ENCODE measurements at regions not wholly inside any gene's neighbourhood (a gene's known extent, or its start where the extent isn't known, plus 50 kb on each side); places are given as distances from the start of the nearest gene placed in this dataset.

DNA sequence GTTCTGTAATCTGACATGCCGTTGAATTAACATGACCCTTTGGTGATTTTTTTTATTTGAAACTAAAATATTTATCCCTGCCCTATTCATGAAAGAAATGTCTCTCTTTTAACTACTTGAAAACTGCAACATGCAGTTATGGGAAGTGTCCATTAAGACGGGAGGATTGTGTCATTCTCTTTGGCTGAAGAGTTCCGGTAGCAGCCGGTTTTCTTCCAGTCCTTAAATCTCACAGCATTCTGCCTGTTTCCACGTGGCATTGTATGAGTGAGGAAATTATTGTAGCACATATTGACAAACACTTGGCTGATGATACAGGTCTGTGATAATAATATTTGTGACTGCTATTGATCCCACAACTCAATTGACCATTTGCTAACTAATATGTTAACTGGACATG, 509.6 kb upstream of the POU3F3 start:
- intact Hi-C loops (cut with micrococcal nuclease) = no loop called here
- Mint-ChIP-seq H3K4me3 (ENCODE audit: unreplicated experiment) (no peak overlapping the region), H3K27me3 (ENCODE audit: insufficient read depth, unreplicated experiment) (peaks cover 92% of the 10 kb centered on the region), H3K27ac (ENCODE audit: low read depth, unreplicated experiment) (no peak overlapping the region), H3K36me3 (ENCODE audit: insufficient read depth, unreplicated experiment) (no peaks in the 10 kb centered on the region), H3K9me3 (ENCODE audit: unreplicated experiment) (no peaks in the 10 kb centered on the region), H3K4me1 (ENCODE audit: insufficient read depth, unreplicated experiment) (no peaks in the 10 kb centered on the region)
- TF ChIP-seq, protein P1, sequence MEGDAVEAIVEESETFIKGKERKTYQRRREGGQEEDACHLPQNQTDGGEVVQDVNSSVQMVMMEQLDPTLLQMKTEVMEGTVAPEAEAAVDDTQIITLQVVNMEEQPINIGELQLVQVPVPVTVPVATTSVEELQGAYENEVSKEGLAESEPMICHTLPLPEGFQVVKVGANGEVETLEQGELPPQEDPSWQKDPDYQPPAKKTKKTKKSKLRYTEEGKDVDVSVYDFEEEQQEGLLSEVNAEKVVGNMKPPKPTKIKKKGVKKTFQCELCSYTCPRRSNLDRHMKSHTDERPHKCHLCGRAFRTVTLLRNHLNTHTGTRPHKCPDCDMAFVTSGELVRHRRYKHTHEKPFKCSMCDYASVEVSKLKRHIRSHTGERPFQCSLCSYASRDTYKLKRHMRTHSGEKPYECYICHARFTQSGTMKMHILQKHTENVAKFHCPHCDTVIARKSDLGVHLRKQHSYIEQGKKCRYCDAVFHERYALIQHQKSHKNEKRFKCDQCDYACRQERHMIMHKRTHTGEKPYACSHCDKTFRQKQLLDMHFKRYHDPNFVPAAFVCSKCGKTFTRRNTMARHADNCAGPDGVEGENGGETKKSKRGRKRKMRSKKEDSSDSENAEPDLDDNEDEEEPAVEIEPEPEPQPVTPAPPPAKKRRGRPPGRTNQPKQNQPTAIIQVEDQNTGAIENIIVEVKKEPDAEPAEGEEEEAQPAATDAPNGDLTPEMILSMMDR (IDR thresholded peaks at IDR 0.05; ENCODE audit: unreplicated experiment) = no peak
- POLR2A ChIA-PET = no interaction called here
- CTCF ChIA-PET = interaction anchor here (0.7 kb wide), 1 partner anchor 50 kb away, joined by 3 read pairs; no protein-coding TSS in a partner anchor
- no peak for DNase-seq (ENCODE audit: unreplicated experiment)
- BruUV-seq (replicated peaks) = no TSS peak

DNA sequence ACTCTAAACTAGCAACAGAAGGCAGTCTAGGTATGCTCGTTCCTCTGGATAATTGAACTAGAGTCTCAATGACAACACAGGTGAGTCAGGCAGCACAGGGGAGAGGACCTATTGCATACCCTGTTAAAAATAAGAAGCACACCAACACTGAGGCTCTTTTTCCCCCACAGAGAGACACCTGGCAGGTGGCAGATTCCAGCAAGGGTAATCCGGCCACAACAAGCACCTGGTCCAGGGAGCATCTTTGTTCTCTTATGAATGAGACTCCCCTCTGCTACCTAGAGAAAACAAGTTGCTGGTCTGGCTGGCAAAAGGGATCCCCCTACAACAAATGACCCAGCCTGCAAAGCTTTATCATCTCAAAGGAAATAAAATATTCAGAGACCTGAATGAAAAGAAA, 508.9 kb upstream of the POU3F3 start:
- intact Hi-C loops (cut with micrococcal nuclease) = no loop called here
- CTCF ChIA-PET = interaction anchor here (0.7 kb wide), 1 partner anchor 529 kb away, joined by 3 read pairs; no protein-coding TSS in a partner anchor
- TF ChIP-seq, protein P1 (IDR thresholded peaks at IDR 0.05; ENCODE audit: unreplicated experiment) = no peak
- POLR2A ChIA-PET = no interaction called here
- Mint-ChIP-seq H3K36me3 (ENCODE audit: insufficient read depth, unreplicated experiment) (no peaks in the 10 kb centered on the region), H3K27ac (ENCODE audit: low read depth, unreplicated experiment) (no peak overlapping the region), H3K4me1 (ENCODE audit: insufficient read depth, unreplicated experiment) (no peaks in the 10 kb centered on the region), H3K4me3 (ENCODE audit: unreplicated experiment) (no peak overlapping the region), H3K9me3 (ENCODE audit: unreplicated experiment) (no peaks in the 10 kb centered on the region), H3K27me3 (ENCODE audit: insufficient read depth, unreplicated experiment) (peaks cover 92% of the 10 kb centered on the region)
- no TSS peak for BruUV-seq (replicated peaks)
- no peak for DNase-seq (ENCODE audit: unreplicated experiment)

DNA sequence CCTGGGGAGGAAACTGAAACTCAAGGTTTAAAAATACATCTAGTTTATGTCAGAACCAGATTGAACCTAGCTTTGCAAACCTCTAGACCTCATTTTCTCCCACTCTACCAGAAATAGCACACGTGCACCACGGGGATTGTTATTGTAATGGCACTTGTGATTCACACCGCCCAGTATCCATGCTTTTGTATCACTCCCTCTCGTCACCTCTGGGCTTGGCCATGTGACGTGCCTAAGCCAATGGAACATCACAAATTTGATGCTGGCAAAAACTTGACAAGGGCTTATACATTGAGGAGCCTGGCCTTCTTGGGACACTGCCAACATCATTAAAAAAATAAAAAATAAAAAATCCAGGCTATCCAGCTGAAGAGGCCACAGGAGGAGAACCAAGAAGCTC, 495.8 kb upstream of the POU3F3 start:
- CTCF ChIA-PET = no interaction called here
- TF ChIP-seq, protein P1 (IDR thresholded peaks at IDR 0.05; ENCODE audit: unreplicated experiment) = no peak
- H3K4me1 Mint-ChIP-seq (ENCODE audit: insufficient read depth, unreplicated experiment) = no peaks in the 10 kb centered on the region
- H3K4me3 Mint-ChIP-seq (ENCODE audit: unreplicated experiment) = no peak overlapping the region
- BruUV-seq (replicated peaks) = no TSS peak
- H3K27ac Mint-ChIP-seq (ENCODE audit: low read depth, unreplicated experiment) = no peak overlapping the region
- peaks cover 44% of the 10 kb centered on the region for H3K27me3 Mint-ChIP-seq (ENCODE audit: insufficient read depth, unreplicated experiment)
- no peaks in the 10 kb centered on the region for H3K9me3 Mint-ChIP-seq (ENCODE audit: unreplicated experiment)
- no peak for DNase-seq (ENCODE audit: unreplicated experiment)
- no peaks in the 10 kb centered on the region for H3K36me3 Mint-ChIP-seq (ENCODE audit: insufficient read depth, unreplicated experiment)
- POLR2A ChIA-PET = no interaction called here
- intact Hi-C loops (cut with micrococcal nuclease) = no loop called here

DNA sequence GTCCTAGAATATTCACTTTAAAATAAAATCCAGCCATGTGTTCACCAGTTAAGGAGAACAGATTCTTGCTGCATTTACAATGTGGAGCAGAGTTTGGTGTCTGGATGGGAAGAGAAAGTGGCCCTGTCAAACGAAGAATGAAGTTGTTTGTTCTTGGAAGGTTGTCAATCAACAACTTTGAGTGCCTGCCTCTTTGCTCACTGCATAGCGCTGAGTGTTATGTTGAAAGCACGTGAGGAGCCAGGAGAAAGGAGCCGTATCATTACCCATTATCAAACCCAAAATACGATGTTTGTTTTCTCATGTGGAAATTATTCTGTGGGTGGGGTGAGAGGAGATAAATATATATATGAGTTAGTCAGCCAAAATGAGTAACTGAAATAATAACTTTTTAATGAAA, 492.5 kb upstream of the POU3F3 start:
- no peak overlapping the region for H3K27ac Mint-ChIP-seq (ENCODE audit: low read depth, unreplicated experiment)
- peaks cover 64% of the 10 kb centered on the region for H3K27me3 Mint-ChIP-seq (ENCODE audit: insufficient read depth, unreplicated experiment)
- DNase-seq (ENCODE audit: unreplicated experiment) = no peak

More for the DNA sequence above, 492.5 kb upstream of the POU3F3 start:
- H3K4me3 Mint-ChIP-seq (ENCODE audit: unreplicated experiment) = no peak overlapping the region
- intact Hi-C loops (cut with micrococcal nuclease) = no loop called here
- TF ChIP-seq, protein P1 (IDR thresholded peaks at IDR 0.05; ENCODE audit: unreplicated experiment) = no peak
- CTCF ChIA-PET = interaction anchor here (0.6 to 0.9 kb wide), 2 partner anchors 10 to 293 kb away, joined by 3 read pairs; no protein-coding TSS in a partner anchor
- POLR2A ChIA-PET = interaction anchor here (0.6 kb wide), 1 partner anchor 86 kb away, joined by 4 read pairs; no protein-coding TSS in a partner anchor
- no peaks in the 10 kb centered on the region for H3K4me1 Mint-ChIP-seq (ENCODE audit: insufficient read depth, unreplicated experiment)
- no TSS peak for BruUV-seq (replicated peaks)
- H3K9me3 Mint-ChIP-seq (ENCODE audit: unreplicated experiment) = no peaks in the 10 kb centered on the region
- no peaks in the 10 kb centered on the region for H3K36me3 Mint-ChIP-seq (ENCODE audit: insufficient read depth, unreplicated experiment)
